GM18498 (cell line): ENCODE measurements at regions not wholly inside any gene's neighbourhood (a gene's known extent, or its start where the extent isn't known, plus 50 kb on each side); places are given as distances from the start of the nearest gene placed in this dataset.
"Not testable (repeated sequence)": the region's sequence is repeated elsewhere in the genome, so short reads cannot be mapped to it uniquely, and the experiment has no call there.

Experiments
- ATAC-seq: cut with Tn5 transposase; IDR thresholded peaks from one replicate; pipeline ENCODE4 v1.9.1; 2021; ENCODE audit warnings: mild to moderate bottlenecking, moderate library complexity; ENCODE audit not compliant: unreplicated experiment

- ATAC-seq = no peak
These were observed 559.1 kb upstream of the TRPC7 start for GRCh38 chr5:136924490-136924889.

GRCh38 chr5:136910625-136911024 lies 545.3 kb upstream of the TRPC7 start:
- ATAC-seq = no peak

GRCh38 chr5:136909906-136910305 lies 544.6 kb upstream of the TRPC7 start:
- no peak for ATAC-seq

GRCh38 chr5:136907371-136907770 lies 542.0 kb upstream of the TRPC7 start:
- no peak for ATAC-seq

- no peak for ATAC-seq
These were observed 541.2 kb upstream of the TRPC7 start for GRCh38 chr5:136906545-136906944.

- no peak for ATAC-seq
These were observed 540.2 kb upstream of the TRPC7 start for GRCh38 chr5:136905571-136905970.

- no peak for ATAC-seq
These were observed 528.7 kb upstream of the TRPC7 start for GRCh38 chr5:136894070-136894469.

GRCh38 chr5:136892000-136892399 lies 526.7 kb upstream of the TRPC7 start:
- no peak for ATAC-seq

GRCh38 chr5:136891175-136891972 lies 526.0 kb upstream of the TRPC7 start:
- ATAC-seq = no peak

- ATAC-seq = no peak
These were observed 525.2 kb upstream of the TRPC7 start for GRCh38 chr5:136890431-136891148.

GRCh38 chr5:136886608-136887007 lies 521.3 kb upstream of the TRPC7 start:
- ATAC-seq = no peak

GRCh38 chr5:136864960-136865359 lies 499.6 kb upstream of the TRPC7 start:
- no peak for ATAC-seq

- ATAC-seq = no peak
These were observed 491.3 kb upstream of the TRPC7 start for GRCh38 chr5:136856648-136857047.

- no peak for ATAC-seq
These were observed 488.6 kb upstream of the TRPC7 start for GRCh38 chr5:136853971-136854370.

GRCh38 chr5:136840601-136841000 lies 475.3 kb upstream of the TRPC7 start:
- ATAC-seq = no peak

GRCh38 chr5:136836093-136836492 lies 470.7 kb upstream of the TRPC7 start:
- ATAC-seq = no peak

- ATAC-seq = no peak
These were observed 455.5 kb upstream of the TRPC7 start for GRCh38 chr5:136820848-136821247.

GRCh38 chr5:136819526-136820302 lies 454.4 kb upstream of the TRPC7 start:
- no peak for ATAC-seq

- ATAC-seq = no peak
These were observed 451.0 kb upstream of the TRPC7 start for GRCh38 chr5:136816327-136816726.

GRCh38 chr5:136814619-136815378 lies 449.5 kb upstream of the TRPC7 start:
- ATAC-seq = no peak

GRCh38 chr5:136812270-136812669 lies 446.9 kb upstream of the TRPC7 start:
- not testable (repeated sequence) for ATAC-seq
